Activated CD4-positive, alpha-beta T cell treated with anti-CD3 and anti-CD28 coated beads, Interleukin-2, amount 10 ng/mL, durations not matched to agents 24 days and 14 days (primary cell): ENCODE measurements at regions not wholly inside any gene's neighbourhood (a gene's known extent, or its start where the extent isn't known, plus 50 kb on each side); places are given as distances from the start of the nearest gene placed in this dataset.
"Not testable (repeated sequence)": the region's sequence is repeated elsewhere in the genome, so short reads cannot be mapped to it uniquely, and the experiment has no call there.

Source experiments
- DNase-seq: peaks from one replicate; pipeline ENCODE4 v3.0.0; 2022
- H3K27ac Mint-ChIP-seq: one replicate; pipeline ENCODE4 v1.8.0; 2022; ENCODE audit warnings: mild to moderate bottlenecking, mixed read lengths
- H3K27me3 Mint-ChIP-seq: one replicate; pipeline ENCODE4 v1.8.0; 2022; ENCODE audit warnings: mixed read lengths
- H3K36me3 Mint-ChIP-seq: one replicate; pipeline ENCODE4 v1.8.0; 2022; ENCODE audit warnings: low read depth, mild to moderate bottlenecking, mixed read lengths
- H3K4me1 Mint-ChIP-seq: one replicate; pipeline ENCODE4 v1.8.0; 2021; ENCODE audit warnings: mixed read lengths
- H3K4me3 Mint-ChIP-seq: one replicate; pipeline ENCODE4 v1.8.0; 2022; ENCODE audit warnings: mild to moderate bottlenecking, moderate library complexity, mixed read lengths
- H3K9me3 Mint-ChIP-seq: one replicate; pipeline ENCODE4 v1.8.0; 2021; ENCODE audit warnings: mixed read lengths
- intact Hi-C: fragments of 100-400 bp; cut with micrococcal nuclease; formaldehyde crosslinking; loops from one replicate; pipeline ENCODE4 v1.15.1; 2023

- no peaks in the 10 kb centered on the region for H3K4me1 Mint-ChIP-seq
- intact Hi-C loops: no loop called here
- DNase-seq: no peak
- H3K9me3 Mint-ChIP-seq: peaks cover 3% of the 10 kb centered on the region
- no peak overlapping the region for H3K4me3 Mint-ChIP-seq
- no peaks in the 10 kb centered on the region for H3K36me3 Mint-ChIP-seq
- no peak overlapping the region for H3K27ac Mint-ChIP-seq
- no peaks in the 10 kb centered on the region for H3K27me3 Mint-ChIP-seq
Observed at GRCh38 chr12:16788506-16789203, 182.7 kb upstream of the LMO3 start.

- no peaks in the 10 kb centered on the region for H3K27me3 Mint-ChIP-seq
- H3K4me1 Mint-ChIP-seq: no peaks in the 10 kb centered on the region
- no peaks in the 10 kb centered on the region for H3K36me3 Mint-ChIP-seq
- intact Hi-C loops: no loop called here
- H3K27ac Mint-ChIP-seq: no peak overlapping the region
- no peak for DNase-seq
- peaks cover 3% of the 10 kb centered on the region for H3K9me3 Mint-ChIP-seq
- no peak overlapping the region for H3K4me3 Mint-ChIP-seq
Observed at GRCh38 chr12:16785953-16786352, 180.0 kb upstream of the LMO3 start.

GRCh38 chr12:16785524-16785923 is 179.6 kb upstream of the LMO3 start:
- H3K4me3 Mint-ChIP-seq: no peak overlapping the region
- H3K4me1 Mint-ChIP-seq: no peaks in the 10 kb centered on the region
- no peak for DNase-seq
- H3K36me3 Mint-ChIP-seq: no peaks in the 10 kb centered on the region
- H3K27ac Mint-ChIP-seq: no peak overlapping the region
- intact Hi-C loops: no loop called here
- H3K27me3 Mint-ChIP-seq: no peaks in the 10 kb centered on the region
- H3K9me3 Mint-ChIP-seq: peaks cover 3% of the 10 kb centered on the region

- H3K27me3 Mint-ChIP-seq, H3K4me1 Mint-ChIP-seq, H3K36me3 Mint-ChIP-seq, intact Hi-C loops, H3K4me3 Mint-ChIP-seq, DNase-seq, H3K27ac Mint-ChIP-seq: not testable (repeated sequence)
- peaks cover 29% of the 10 kb centered on the region for H3K9me3 Mint-ChIP-seq
Observed at GRCh38 chr12:16769129-16769528, 163.2 kb upstream of the LMO3 start.

- intact Hi-C loops: no loop called here
- peaks cover 29% of the 10 kb centered on the region for H3K9me3 Mint-ChIP-seq
- no peaks in the 10 kb centered on the region for H3K36me3 Mint-ChIP-seq
- no peak for DNase-seq
- H3K27ac Mint-ChIP-seq: no peak overlapping the region
- no peaks in the 10 kb centered on the region for H3K27me3 Mint-ChIP-seq
- no peak overlapping the region for H3K4me3 Mint-ChIP-seq
- no peaks in the 10 kb centered on the region for H3K4me1 Mint-ChIP-seq
Observed at GRCh38 chr12:16766736-16767135, 160.8 kb upstream of the LMO3 start.

GRCh38 chr12:16763901-16764300 is 157.9 kb upstream of the LMO3 start:
- Mint-ChIP-seq H3K27me3 (no peaks in the 10 kb centered on the region), H3K36me3 (no peaks in the 10 kb centered on the region), H3K27ac (no peak overlapping the region), H3K9me3 (peaks cover 10% of the 10 kb centered on the region), H3K4me1 (no peaks in the 10 kb centered on the region), H3K4me3 (no peak overlapping the region)
- intact Hi-C loops: no loop called here
- DNase-seq: no peak

GRCh38 chr12:16756833-16757555 is 151.0 kb upstream of the LMO3 start:
- Mint-ChIP-seq H3K9me3 (no peaks in the 10 kb centered on the region), H3K27ac (no peak overlapping the region), H3K36me3 (no peaks in the 10 kb centered on the region), H3K4me1 (no peaks in the 10 kb centered on the region), H3K4me3 (no peak overlapping the region), H3K27me3 (no peaks in the 10 kb centered on the region)
- no peak for DNase-seq
- intact Hi-C loops: no loop called here

GRCh38 chr12:16730772-16731171 is 124.8 kb upstream of the LMO3 start:
- intact Hi-C loops: no loop called here
- no peak for DNase-seq
- Mint-ChIP-seq H3K27ac (no peak overlapping the region), H3K4me1 (no peaks in the 10 kb centered on the region), H3K4me3 (no peak overlapping the region), H3K36me3 (no peaks in the 10 kb centered on the region), H3K9me3 (no peaks in the 10 kb centered on the region), H3K27me3 (no peaks in the 10 kb centered on the region)

GRCh38 chr12:16726879-16727278 is 120.9 kb upstream of the LMO3 start:
- no peak overlapping the region for H3K4me3 Mint-ChIP-seq
- no peaks in the 10 kb centered on the region for H3K4me1 Mint-ChIP-seq

GRCh38 chr12:16719713-16720416 is 113.9 kb upstream of the LMO3 start:
- Mint-ChIP-seq H3K9me3 (no peaks in the 10 kb centered on the region), H3K36me3 (no peaks in the 10 kb centered on the region), H3K4me1 (no peaks in the 10 kb centered on the region), H3K27ac (no peak overlapping the region), H3K27me3 (no peaks in the 10 kb centered on the region), H3K4me3 (no peak overlapping the region)
- no peak for DNase-seq
- intact Hi-C loops: no loop called here

More at GRCh38 chr12:16726879-16727278, 120.9 kb upstream of the LMO3 start:
- Mint-ChIP-seq H3K27me3 (no peaks in the 10 kb centered on the region), H3K36me3 (no peaks in the 10 kb centered on the region), H3K27ac (no peak overlapping the region), H3K9me3 (no peaks in the 10 kb centered on the region)
- no peak for DNase-seq
- intact Hi-C loops: no loop called here

GRCh38 chr12:16716928-16717327 is 111.0 kb upstream of the LMO3 start:
- H3K36me3 Mint-ChIP-seq: no peaks in the 10 kb centered on the region
- H3K9me3 Mint-ChIP-seq: no peaks in the 10 kb centered on the region
- no peaks in the 10 kb centered on the region for H3K4me1 Mint-ChIP-seq
- no peak overlapping the region for H3K4me3 Mint-ChIP-seq
- H3K27ac Mint-ChIP-seq: no peak overlapping the region
- no peaks in the 10 kb centered on the region for H3K27me3 Mint-ChIP-seq
- DNase-seq: no peak
- intact Hi-C loops: no loop called here

GRCh38 chr12:16692099-16692498 is 86.1 kb upstream of the LMO3 start:
- Mint-ChIP-seq H3K36me3 (no peaks in the 10 kb centered on the region), H3K9me3 (no peaks in the 10 kb centered on the region), H3K27ac (no peak overlapping the region), H3K4me1 (no peaks in the 10 kb centered on the region), H3K4me3 (no peak overlapping the region), H3K27me3 (no peaks in the 10 kb centered on the region)
- no peak for DNase-seq
- intact Hi-C loops: no loop called here

GRCh38 chr12:16691624-16692023 is 85.7 kb upstream of the LMO3 start:
- intact Hi-C loops: no loop called here
- H3K36me3 Mint-ChIP-seq: no peaks in the 10 kb centered on the region
- H3K27me3 Mint-ChIP-seq: no peaks in the 10 kb centered on the region
- no peak overlapping the region for H3K4me3 Mint-ChIP-seq
- H3K27ac Mint-ChIP-seq: no peak overlapping the region
- no peaks in the 10 kb centered on the region for H3K4me1 Mint-ChIP-seq
- H3K9me3 Mint-ChIP-seq: no peaks in the 10 kb centered on the region
- DNase-seq: no peak

- intact Hi-C loops: no loop called here
- Mint-ChIP-seq H3K9me3 (peaks cover 3% of the 10 kb centered on the region), H3K27me3 (no peaks in the 10 kb centered on the region), H3K4me3 (no peak overlapping the region), H3K4me1 (no peaks in the 10 kb centered on the region), H3K27ac (no peak overlapping the region), H3K36me3 (no peaks in the 10 kb centered on the region)
- no peak for DNase-seq
Observed at GRCh38 chr12:16688200-16688599, 82.2 kb upstream of the LMO3 start.
